HCT116 (cell line): ENCODE measurements at regions not wholly inside any gene's neighbourhood (a gene's known extent, or its start where the extent isn't known, plus 50 kb on each side); places are given as distances from the start of the nearest gene placed in this dataset.

Experiments
- POLR2A ChIP-seq: IDR thresholded peaks from 2 replicates; pipeline ENCODE4 v1.7.0; 2011; ENCODE audit warnings: borderline replicate concordance; ENCODE audit not compliant: insufficient read depth, insufficient read length; ENCODE audit errors: extremely low read depth
- TCF7L2 ChIP-seq: IDR thresholded peaks from 2 replicates; pipeline ENCODE4 v1.7.0; 2011; ENCODE audit warnings: borderline replicate concordance, inconsistent platforms; ENCODE audit not compliant: insufficient read depth, insufficient read length; ENCODE audit errors: extremely low read depth
- TF ChIP-seq, protein P1 (sequence below), 3 experiments: fragments of 200-600 bp in 1 of 3; sonication (generic) in 1 of 3; IDR thresholded peaks in 2 of 3; conservative IDR thresholded peaks in 1 of 3; 2 replicates each; pipeline ENCODE4 v1.5.1; 2012 to 2017; ENCODE audit warnings: low read depth in 2 of 3, low read length in 2 of 3, antibody characterized with exemption in 1 of 3, borderline replicate concordance in 1 of 3, control low read depth in 1 of 3, mild to moderate bottlenecking in 1 of 3, mixed read lengths in 1 of 3, mixed run types in 1 of 3, moderate library complexity in 1 of 3; ENCODE audit not compliant: insufficient read depth in 1 of 3

DNA sequence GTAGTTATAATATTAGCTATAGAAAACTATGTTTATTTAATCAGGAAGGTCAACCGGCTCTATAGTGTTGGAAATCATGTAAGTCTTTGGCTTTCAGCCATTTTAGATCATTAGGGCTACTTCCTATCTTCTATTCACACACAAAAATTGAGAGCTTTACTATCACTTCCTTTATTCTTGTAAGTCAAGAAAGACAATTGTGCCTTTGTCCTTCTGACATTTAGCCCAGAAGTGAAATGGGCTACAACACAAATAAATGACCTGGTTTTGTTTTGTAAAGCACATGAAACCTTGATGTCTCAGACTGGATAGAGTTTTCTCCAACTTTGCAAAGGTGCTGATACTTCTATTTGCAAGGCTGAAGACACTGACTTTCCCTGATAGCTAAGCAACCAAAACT lies 122.4 kb upstream of the ACSL4 start:
- TF ChIP-seq POLR2A (no peak), TCF7L2 (no peak)
- TF ChIP-seq, protein P1, sequence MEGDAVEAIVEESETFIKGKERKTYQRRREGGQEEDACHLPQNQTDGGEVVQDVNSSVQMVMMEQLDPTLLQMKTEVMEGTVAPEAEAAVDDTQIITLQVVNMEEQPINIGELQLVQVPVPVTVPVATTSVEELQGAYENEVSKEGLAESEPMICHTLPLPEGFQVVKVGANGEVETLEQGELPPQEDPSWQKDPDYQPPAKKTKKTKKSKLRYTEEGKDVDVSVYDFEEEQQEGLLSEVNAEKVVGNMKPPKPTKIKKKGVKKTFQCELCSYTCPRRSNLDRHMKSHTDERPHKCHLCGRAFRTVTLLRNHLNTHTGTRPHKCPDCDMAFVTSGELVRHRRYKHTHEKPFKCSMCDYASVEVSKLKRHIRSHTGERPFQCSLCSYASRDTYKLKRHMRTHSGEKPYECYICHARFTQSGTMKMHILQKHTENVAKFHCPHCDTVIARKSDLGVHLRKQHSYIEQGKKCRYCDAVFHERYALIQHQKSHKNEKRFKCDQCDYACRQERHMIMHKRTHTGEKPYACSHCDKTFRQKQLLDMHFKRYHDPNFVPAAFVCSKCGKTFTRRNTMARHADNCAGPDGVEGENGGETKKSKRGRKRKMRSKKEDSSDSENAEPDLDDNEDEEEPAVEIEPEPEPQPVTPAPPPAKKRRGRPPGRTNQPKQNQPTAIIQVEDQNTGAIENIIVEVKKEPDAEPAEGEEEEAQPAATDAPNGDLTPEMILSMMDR (IDR thresholded peaks at IDR 0.05 in 2 of 3, conservative IDR thresholded peaks at IDR 0.05 in 1 of 3; ENCODE audit: borderline replicate concordance in 1 of 3, insufficient read depth in 1 of 3, low read depth in 2 of 3, low read length in 2 of 3), result no peak
